ENCODE measurements at regions not wholly inside any gene's neighbourhood (a gene's known extent, or its start where the extent isn't known, plus 50 kb on each side); places are given as distances from the start of the nearest gene placed in this dataset.

- TF ChIP-seq CTCF (IDR thresholded peaks at IDR 0.05; ENCODE audit: poor library complexity) (no peak), EZH2 (IDR thresholded peaks at IDR 0.05; ENCODE audit: borderline replicate concordance) (no peak), EZH2phosphoT487 (IDR thresholded peaks at IDR 0.05; ENCODE audit: low read depth, severe bottlenecking, unreplicated experiment) (no peak)
Observed at GRCh38 chr10:105973360-105973759, 1191.1 kb downstream of the SORCS1 start.
